ENCODE measurements at regions not wholly inside any gene's neighbourhood (a gene's known extent, or its start where the extent isn't known, plus 50 kb on each side); places are given as distances from the start of the nearest gene placed in this dataset.
"Not testable (repeated sequence)": the region's sequence is repeated elsewhere in the genome, so short reads cannot be mapped to it uniquely, and the experiment has no call there.

GRCh38 chr21:9972018-9972417, 549.4 kb upstream of the TPTE start:
- RAD21 ChIA-PET (ENCODE audit: low non-redundant PET in 1 of 2, low total read pairs in 2 of 2, uncharacterized antibody in 2 of 2, unreplicated experiment in 2 of 2); CTCF ChIA-PET; H3K4me3 ChIP-seq (replicated peaks in 1 of 2; ENCODE audit: low read depth in 1 of 2, low read length in 2 of 2); H3K79me2 ChIP-seq (ENCODE audit: insufficient read depth, low read length); H3K4me1 ChIP-seq (ENCODE audit: control insufficient read depth in 1 of 2, insufficient read depth in 2 of 2, low read length in 2 of 2); DNase-seq (ENCODE audit: low read depth, low spot score); H3K9ac ChIP-seq (ENCODE audit: low read length); H3K36me3 ChIP-seq (ENCODE audit: control insufficient read depth in 1 of 2, insufficient read depth in 2 of 2, low read length in 2 of 2); BruUV-seq (replicated peaks); H3K9me3 ChIP-seq (ENCODE audit: control insufficient read depth in 1 of 2, insufficient read depth in 1 of 2, low read depth in 1 of 2, low read length in 2 of 2); H3K4me2 ChIP-seq (ENCODE audit: low read length); H3K27ac ChIP-seq (ENCODE audit: low read depth, low read length); intact Hi-C loops (cut with micrococcal nuclease); H3K27me3 ChIP-seq (ENCODE audit: insufficient read depth, low read length); H4K20me1 ChIP-seq (ENCODE audit: insufficient read depth); ATAC-seq; POLR2A ChIA-PET; H2AFZ ChIP-seq (ENCODE audit: low read depth, low read length, poor library complexity, severe bottlenecking); H3K9me2 ChIP-seq (ENCODE audit: insufficient read depth): not testable (repeated sequence)

GRCh38 chr21:9978371-9978770, 543.0 kb upstream of the TPTE start:
- H4K20me1 ChIP-seq (ENCODE audit: insufficient read depth); H3K4me1 ChIP-seq (ENCODE audit: control insufficient read depth in 1 of 2, insufficient read depth in 2 of 2, low read length in 2 of 2); H3K27me3 ChIP-seq (ENCODE audit: insufficient read depth, low read length); H3K9ac ChIP-seq (ENCODE audit: low read length); RAD21 ChIA-PET (ENCODE audit: low non-redundant PET in 1 of 2, low total read pairs in 2 of 2, uncharacterized antibody in 2 of 2, unreplicated experiment in 2 of 2); BruUV-seq (replicated peaks); H3K9me2 ChIP-seq (ENCODE audit: insufficient read depth); POLR2A ChIA-PET; H3K4me3 ChIP-seq (replicated peaks in 1 of 2; ENCODE audit: low read depth in 1 of 2, low read length in 2 of 2); H2AFZ ChIP-seq (ENCODE audit: low read depth, low read length, poor library complexity, severe bottlenecking); DNase-seq (ENCODE audit: low read depth, low spot score); H3K4me2 ChIP-seq (ENCODE audit: low read length); H3K36me3 ChIP-seq (ENCODE audit: control insufficient read depth in 1 of 2, insufficient read depth in 2 of 2, low read length in 2 of 2); H3K79me2 ChIP-seq (ENCODE audit: insufficient read depth, low read length); CTCF ChIA-PET; intact Hi-C loops (cut with micrococcal nuclease); ATAC-seq; H3K27ac ChIP-seq (ENCODE audit: low read depth, low read length): not testable (repeated sequence)
- H3K9me3 ChIP-seq (ENCODE audit: control insufficient read depth in 1 of 2, insufficient read depth in 1 of 2, low read depth in 1 of 2, low read length in 2 of 2), result peaks cover 0 to 21% of the 10 kb centered on the region in 2 experiments; a peak in 1 of 4 replicates

GRCh38 chr21:9997507-9997906, 523.9 kb upstream of the TPTE start:
- H3K27me3 ChIP-seq (ENCODE audit: insufficient read depth, low read length); H3K4me3 ChIP-seq (replicated peaks in 1 of 2; ENCODE audit: low read depth in 1 of 2, low read length in 2 of 2); intact Hi-C loops (cut with micrococcal nuclease); DNase-seq (ENCODE audit: low read depth, low spot score); H2AFZ ChIP-seq (ENCODE audit: low read depth, low read length, poor library complexity, severe bottlenecking); H3K4me1 ChIP-seq (ENCODE audit: control insufficient read depth in 1 of 2, insufficient read depth in 2 of 2, low read length in 2 of 2); H4K20me1 ChIP-seq (ENCODE audit: insufficient read depth); POLR2A ChIA-PET; H3K9me2 ChIP-seq (ENCODE audit: insufficient read depth); H3K9me3 ChIP-seq (ENCODE audit: control insufficient read depth in 1 of 2, insufficient read depth in 1 of 2, low read depth in 1 of 2, low read length in 2 of 2); H3K4me2 ChIP-seq (ENCODE audit: low read length); CTCF ChIA-PET; BruUV-seq (replicated peaks); H3K27ac ChIP-seq (ENCODE audit: low read depth, low read length); H3K36me3 ChIP-seq (ENCODE audit: control insufficient read depth in 1 of 2, insufficient read depth in 2 of 2, low read length in 2 of 2); RAD21 ChIA-PET (ENCODE audit: low non-redundant PET in 1 of 2, low total read pairs in 2 of 2, uncharacterized antibody in 2 of 2, unreplicated experiment in 2 of 2); ATAC-seq; H3K79me2 ChIP-seq (ENCODE audit: insufficient read depth, low read length); H3K9ac ChIP-seq (ENCODE audit: low read length): not testable (repeated sequence)

- DNase-seq (ENCODE audit: low read depth, low spot score); H3K4me3 ChIP-seq (replicated peaks in 1 of 2; ENCODE audit: low read depth in 1 of 2, low read length in 2 of 2); H3K27me3 ChIP-seq (ENCODE audit: insufficient read depth, low read length); H3K9me2 ChIP-seq (ENCODE audit: insufficient read depth); ATAC-seq; H2AFZ ChIP-seq (ENCODE audit: low read depth, low read length, poor library complexity, severe bottlenecking); H3K79me2 ChIP-seq (ENCODE audit: insufficient read depth, low read length); POLR2A ChIA-PET; H3K27ac ChIP-seq (ENCODE audit: low read depth, low read length); H4K20me1 ChIP-seq (ENCODE audit: insufficient read depth); H3K4me2 ChIP-seq (ENCODE audit: low read length); H3K36me3 ChIP-seq (ENCODE audit: control insufficient read depth in 1 of 2, insufficient read depth in 2 of 2, low read length in 2 of 2); BruUV-seq (replicated peaks); H3K4me1 ChIP-seq (ENCODE audit: control insufficient read depth in 1 of 2, insufficient read depth in 2 of 2, low read length in 2 of 2); CTCF ChIA-PET; H3K9me3 ChIP-seq (ENCODE audit: control insufficient read depth in 1 of 2, insufficient read depth in 1 of 2, low read depth in 1 of 2, low read length in 2 of 2); intact Hi-C loops (cut with micrococcal nuclease); RAD21 ChIA-PET (ENCODE audit: low non-redundant PET in 1 of 2, low total read pairs in 2 of 2, uncharacterized antibody in 2 of 2, unreplicated experiment in 2 of 2); H3K9ac ChIP-seq (ENCODE audit: low read length): not testable (repeated sequence)
Observed at GRCh38 chr21:10002762-10003313, 518.5 kb upstream of the TPTE start.

- H3K27me3 ChIP-seq (ENCODE audit: insufficient read depth, low read length); RAD21 ChIA-PET (ENCODE audit: low non-redundant PET in 1 of 2, low total read pairs in 2 of 2, uncharacterized antibody in 2 of 2, unreplicated experiment in 2 of 2); H3K9me3 ChIP-seq (ENCODE audit: control insufficient read depth in 1 of 2, insufficient read depth in 1 of 2, low read depth in 1 of 2, low read length in 2 of 2); POLR2A ChIA-PET; H3K36me3 ChIP-seq (ENCODE audit: control insufficient read depth in 1 of 2, insufficient read depth in 2 of 2, low read length in 2 of 2); H3K9me2 ChIP-seq (ENCODE audit: insufficient read depth); H3K27ac ChIP-seq (ENCODE audit: low read depth, low read length); H3K4me2 ChIP-seq (ENCODE audit: low read length); H3K79me2 ChIP-seq (ENCODE audit: insufficient read depth, low read length); H4K20me1 ChIP-seq (ENCODE audit: insufficient read depth); intact Hi-C loops (cut with micrococcal nuclease); ATAC-seq; H3K9ac ChIP-seq (ENCODE audit: low read length); H2AFZ ChIP-seq (ENCODE audit: low read depth, low read length, poor library complexity, severe bottlenecking); BruUV-seq (replicated peaks); H3K4me1 ChIP-seq (ENCODE audit: control insufficient read depth in 1 of 2, insufficient read depth in 2 of 2, low read length in 2 of 2); DNase-seq (ENCODE audit: low read depth, low spot score); CTCF ChIA-PET; H3K4me3 ChIP-seq (replicated peaks in 1 of 2; ENCODE audit: low read depth in 1 of 2, low read length in 2 of 2): not testable (repeated sequence)
Observed at GRCh38 chr21:10005791-10006190, 515.6 kb upstream of the TPTE start.

Data from HCT116 (cell line).